ENCODE measurements at regions not wholly inside any gene's neighbourhood (a gene's known extent, or its start where the extent isn't known, plus 50 kb on each side); places are given as distances from the start of the nearest gene placed in this dataset.

DNA sequence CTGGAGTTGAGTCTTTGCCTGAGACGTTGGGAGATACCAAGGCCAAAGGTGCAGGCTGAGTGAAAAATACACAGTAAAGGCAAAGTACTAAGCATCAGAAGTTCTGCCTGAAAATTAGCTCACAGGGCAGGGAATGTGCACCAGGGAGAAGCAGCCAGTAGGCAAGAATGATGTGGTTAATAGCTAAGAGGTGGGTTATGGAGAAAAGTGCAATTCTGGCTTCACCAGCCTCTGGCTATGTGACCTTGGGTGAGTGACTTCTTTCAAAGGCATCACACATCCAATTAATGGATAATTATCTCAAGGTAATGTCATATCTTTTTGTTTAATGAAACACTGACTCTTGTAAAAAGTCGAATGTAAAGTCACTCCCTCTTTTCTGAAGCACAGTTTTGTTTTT, 230.7 kb upstream of the FGGY start:
- DNase-seq, result no peak

DNA sequence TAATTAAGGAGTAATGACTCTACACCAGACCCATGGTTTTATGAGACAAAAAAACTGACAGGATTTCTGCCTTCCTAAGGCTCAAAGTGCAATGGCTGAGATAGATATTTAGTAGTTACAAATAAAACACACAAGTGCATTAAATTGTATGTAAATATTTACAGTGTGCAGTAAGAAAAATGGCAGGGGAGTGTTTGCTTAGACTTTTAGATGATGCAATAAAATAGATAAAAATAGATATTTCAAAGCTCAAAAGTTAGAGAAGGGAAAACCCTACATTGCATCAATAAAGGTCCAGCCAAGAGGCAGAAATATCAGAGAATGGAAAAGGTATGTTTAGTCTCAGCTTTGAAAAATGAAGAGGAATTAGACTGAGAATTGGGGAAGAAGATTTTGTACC, 226.3 kb upstream of the FGGY start:
- no peak for DNase-seq

DNA sequence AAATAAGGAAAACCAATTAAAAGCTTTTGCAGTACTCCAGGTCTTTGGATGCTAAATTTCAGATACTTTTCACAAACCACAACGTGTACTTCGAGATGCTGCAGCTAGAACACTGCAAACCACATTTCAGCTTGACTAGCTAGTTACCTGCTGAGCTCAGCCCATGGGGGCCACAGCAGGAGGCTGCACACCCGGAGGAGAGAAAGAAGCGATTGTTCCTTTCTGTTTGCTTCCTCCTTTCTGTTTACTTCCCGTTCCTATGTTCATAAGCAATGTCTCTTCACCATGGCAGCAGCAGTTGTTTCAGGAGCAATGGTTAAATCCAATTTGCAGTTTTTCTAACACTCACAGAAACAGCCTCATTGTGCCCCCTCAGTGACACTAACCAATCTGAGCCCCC, 225.6 kb upstream of the FGGY start:
- no peak for DNase-seq

DNA sequence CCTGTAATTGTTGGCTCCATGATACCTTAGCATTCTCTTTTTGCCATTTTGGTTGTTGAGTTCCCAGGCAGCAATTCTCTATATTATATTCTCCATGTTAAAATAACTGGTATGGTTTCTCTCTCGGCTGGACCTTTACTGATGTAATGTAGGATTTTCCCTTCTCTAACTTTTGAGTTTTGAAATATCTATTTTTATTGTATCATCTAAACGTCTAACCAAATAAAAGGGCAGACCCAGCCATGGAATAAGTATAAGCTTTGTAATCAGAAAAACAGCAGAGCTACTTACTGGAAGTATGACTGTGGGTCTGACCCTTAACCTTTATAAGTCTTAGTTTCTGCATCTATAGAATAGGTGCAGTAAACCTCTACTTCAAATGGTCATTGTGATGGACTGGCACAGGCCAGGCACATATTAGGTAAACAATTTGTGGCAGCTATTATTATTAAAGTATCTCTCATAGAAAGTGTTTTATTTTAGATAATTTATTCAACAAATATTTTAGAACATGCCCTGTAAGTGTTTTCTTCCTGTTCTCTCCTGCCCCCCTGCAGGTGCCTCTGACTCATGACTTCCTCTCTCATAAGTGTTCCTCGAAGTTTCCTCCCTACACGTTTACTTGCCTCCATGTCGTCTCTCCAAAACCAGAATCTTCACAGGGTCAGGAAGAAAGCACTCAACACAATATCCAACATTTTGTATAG, 224.9 kb upstream of the FGGY start:
- DNase-seq, result no peak

DNA sequence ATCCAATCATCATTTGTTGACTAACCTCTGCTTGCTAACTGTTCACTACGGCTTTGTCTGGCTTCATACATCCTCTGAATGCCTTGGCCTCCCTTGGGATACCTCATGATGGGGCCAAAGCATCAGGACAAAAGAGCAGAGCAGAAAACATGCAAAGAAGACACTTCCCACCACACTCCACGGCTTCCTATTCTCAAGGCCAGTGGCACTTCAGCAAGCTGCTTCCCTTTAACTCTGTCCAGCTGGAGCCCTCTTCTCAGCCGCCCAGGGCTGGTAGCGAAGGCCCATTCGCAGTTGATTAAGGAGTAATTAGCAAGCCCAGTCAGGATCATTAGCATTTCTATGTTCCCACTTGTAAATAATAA, 224.3 kb upstream of the FGGY start:
- no peak for DNase-seq

DNA sequence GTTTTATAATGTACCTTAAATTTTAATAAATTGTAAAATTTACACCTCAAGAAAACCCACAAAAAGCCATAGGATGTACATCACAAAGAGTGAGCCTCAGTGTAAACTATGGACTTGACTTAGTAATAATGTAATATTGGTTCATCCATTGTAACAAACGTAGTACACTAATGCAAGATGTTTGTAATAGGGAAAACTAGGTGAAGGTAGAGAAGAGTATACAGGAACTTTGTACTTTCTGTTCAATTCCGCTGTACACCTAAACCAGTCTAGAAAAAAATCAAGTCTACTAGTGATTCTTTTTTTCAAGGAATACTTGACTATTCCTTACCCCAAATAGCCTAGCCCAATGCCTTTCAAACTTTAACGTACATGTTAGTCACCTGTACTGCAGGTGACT, 222.3 kb upstream of the FGGY start:
- no peak for DNase-seq

DNA sequence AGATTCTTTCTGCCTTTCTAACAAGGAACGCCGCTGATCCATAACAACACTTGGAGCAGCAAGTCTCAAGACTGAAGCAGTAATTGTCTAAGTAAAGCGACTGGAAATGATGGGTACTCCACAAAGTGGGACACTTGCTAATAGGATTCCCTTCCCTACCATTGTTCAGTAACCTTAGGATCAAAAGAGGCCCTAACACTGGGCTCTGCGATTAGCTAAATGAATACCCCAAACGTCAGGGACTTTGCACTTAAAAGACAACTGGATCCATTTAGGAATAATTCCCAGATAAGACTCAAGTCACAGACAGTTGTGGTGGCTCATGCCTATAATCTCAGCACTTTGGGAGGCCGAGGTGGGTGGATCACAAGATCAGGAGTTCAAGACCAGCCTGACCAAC, 221.9 kb upstream of the FGGY start:
- no peak for DNase-seq

DNA sequence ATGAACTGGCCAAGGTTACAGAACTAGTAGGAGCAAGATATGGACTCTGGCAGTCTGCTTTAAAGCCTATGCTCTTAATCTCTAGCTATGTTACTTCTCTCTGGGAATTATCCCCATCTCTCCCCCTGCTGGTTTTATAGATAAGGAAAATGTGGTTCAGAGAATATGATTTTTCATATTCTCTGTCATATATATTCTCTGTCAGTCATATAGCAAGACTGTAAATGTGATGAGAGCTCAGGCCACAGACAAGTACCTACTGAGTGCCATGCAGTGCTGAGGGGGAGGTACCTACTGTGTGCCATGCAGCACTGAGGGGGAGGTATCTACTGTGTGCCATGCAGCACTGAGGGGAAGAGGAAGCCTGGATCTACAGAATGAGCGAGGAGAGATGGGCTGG, 220.3 kb upstream of the FGGY start:
- DNase-seq, result no peak

DNA sequence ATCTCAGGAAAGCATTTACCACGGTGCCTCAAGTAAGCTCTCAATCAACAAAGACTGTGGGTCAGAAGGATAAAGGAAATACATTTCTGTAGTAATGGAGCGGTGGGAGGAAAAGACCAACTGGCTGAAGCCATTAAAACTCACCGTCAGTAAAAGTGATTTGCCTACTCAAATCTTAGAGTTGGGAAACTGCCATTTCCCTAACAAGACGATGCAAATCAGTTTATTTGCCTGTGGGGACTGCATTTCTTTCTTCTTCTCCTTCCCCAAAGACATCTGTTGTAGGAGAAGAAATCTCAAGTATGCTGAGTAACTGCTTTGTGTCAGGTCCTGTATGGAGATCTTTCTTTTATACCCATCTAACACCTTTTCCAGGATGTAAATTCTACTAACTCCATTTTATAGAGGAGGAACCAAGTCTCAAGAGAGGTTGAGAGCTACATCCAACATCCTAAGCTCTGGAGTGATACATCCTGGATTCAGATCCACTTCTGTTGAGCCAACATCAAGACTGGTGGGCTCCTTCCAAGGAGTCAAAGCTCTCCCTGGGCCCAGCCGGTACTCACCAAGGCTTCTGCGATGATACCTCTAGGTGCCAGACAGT, 219.3 kb upstream of the FGGY start:
- no peak for DNase-seq

DNA sequence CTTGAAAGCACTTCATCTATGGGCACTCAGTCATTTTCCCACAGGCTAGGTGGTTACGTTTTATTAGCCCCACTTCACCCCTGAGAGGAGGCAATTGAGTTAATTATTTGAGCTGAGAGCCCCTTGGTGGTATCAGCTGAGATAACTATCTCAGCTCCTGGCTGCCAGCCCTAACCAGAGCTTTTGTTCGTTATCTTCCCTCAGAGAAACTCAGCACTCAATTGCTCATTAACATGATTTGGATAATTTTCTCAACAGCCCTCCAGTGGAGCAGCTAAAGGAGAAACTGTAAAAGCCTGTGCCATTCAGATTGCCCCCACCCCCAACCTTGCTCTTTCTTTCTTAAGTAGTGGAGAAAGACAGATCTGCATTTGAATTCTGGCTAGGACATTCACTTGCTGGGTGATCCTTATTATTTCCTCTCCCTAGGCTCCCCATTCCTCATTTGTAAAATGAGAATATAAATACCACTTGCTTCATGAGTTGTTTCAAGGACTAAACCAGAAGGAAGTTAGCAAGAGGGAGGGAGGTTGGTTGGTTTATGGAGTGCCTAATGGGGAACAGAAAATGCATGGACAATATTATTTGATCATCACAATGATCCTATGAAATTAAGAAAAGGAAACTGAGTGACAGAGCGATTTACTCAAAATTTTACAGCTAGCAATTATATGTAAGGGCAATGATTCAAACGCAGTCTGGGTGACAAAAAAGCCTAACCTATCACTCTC, 218.7 kb upstream of the FGGY start:
- no peak for DNase-seq

DNA sequence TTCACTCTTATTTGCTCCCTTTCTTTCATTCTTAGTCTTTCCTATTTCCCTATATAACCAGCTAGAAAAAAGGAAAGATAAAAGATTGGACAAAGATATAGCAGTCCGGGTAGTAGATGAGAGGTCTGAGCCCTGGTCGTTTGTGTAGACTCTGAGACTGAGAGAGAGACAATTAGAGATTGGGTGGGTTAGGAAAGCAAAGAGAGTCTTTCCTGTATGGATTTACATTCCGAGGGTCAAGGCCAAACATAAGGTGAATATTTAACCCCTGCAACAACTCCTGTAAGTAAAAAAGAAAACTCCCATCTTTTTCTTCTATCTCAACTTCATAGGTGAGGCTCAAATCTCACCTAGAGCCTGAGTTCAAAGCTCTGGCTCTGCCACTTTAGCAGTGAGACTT, 218.0 kb upstream of the FGGY start:
- no peak for DNase-seq

DNA sequence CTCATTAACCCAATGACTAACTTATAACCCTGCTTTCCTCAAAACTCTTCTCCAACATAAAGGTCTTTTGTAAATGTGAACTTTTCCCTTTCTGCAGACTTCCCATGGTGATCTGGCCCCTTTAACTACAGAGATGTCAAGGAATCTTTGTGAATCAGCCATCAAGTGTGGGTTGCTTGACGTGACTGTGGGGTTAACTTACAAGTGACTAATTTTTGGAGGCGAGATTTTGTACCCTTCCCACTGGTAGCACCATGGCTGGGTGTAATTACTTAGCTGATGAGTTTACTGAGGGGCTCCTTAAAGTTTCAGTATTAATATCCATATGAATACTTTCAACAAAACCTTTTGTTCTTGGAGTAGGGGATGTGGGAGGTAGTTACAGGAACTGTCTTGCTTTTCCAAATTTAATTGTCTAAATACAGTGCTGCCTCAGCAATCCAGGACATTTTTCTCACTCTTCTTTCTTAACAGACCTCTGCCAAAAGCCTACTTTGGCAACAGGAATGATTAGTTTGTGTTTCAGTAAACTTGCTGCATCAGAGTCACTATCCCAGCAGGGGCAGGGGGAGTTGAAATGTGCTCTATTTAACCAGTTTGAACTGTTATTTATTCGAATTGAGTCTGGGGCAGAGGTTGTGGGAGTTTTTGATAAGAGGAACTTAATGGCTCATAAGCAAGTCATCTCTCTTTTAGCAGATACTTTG, 217.3 kb upstream of the FGGY start:
- DNase-seq, result no peak

DNA sequence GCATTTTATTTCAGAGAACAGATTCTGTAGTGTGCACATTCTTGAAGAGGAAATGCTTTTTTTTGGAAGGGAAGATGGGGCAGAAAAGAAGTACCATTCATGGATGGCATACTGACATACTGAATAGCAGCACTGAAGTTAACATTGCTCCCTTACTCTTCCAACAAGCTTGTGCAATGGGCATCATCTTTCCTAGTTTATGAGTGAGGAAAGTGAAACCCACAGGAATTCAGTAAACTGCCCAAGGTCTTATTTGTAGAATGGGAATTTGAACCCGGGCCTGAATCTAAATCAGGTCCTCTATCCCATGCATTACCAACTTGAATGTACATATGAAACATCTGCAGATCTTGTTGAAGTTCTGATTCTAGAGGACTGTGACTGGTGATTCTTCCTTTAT, 215.7 kb upstream of the FGGY start:
- DNase-seq, result no peak

DNA sequence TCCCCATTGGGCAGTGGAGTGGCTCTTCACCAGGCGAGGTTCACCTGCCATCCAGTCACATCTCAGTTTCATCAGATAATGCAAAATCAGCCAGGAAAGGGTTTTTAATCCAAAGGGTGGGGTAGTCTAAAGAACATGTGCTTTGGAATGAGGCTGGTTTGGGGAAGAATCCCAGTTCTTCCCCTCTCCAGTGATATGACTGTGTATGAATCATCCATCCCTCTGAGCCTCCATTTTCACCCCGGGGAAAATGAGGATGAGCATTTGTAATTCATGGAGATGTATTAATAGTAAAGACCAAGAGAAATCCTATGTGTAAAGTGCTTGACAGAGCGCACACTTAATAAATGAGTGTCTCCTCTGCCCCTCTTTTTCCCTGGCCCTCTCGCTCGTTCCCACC, 215.1 kb upstream of the FGGY start:
- DNase-seq, result no peak

DNA sequence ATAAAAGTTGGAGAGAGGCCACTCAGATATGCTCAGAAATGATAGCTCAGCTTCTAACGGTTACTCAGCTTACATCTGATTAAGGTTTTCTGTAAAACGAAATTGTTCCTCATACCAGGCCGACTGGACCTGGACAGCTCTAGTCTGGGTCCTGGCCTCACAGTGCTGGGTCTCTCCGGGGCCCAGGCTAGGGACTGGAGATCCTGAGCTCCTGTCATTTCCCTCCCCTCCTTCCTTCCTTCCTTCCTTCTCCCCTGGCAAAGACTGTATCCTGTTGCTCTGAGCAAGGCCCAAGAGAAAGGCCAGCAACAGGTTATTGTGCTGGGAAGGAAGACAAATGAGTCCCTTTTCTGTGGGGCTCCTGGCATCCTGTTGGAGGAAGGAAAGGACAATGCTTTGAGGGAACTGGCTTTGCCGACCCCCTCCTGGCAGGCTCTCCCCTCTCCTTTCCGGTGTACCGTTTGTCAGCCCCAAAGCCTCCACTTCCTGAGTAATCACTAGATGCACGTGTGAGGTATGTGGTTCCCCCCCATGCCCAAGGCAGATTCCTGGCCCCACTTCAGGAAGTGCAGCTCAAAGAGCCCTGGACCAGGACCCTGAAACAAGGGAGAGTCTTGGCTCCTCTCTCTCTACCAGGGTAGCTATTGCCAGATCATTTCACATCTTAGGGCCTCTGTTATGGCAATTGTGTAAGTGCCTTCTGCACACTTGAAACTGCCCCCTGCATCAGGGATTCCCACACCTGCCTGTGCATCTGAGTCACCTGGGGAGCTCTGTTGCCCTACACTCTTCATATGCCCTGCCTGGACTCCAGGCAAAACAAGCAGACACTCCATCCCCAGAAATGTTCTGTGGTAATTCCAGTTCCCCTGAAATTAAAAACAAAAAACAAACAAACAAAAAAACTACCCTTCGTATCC, 212.7 kb upstream of the FGGY start:
- DNase-seq, result no peak

DNA sequence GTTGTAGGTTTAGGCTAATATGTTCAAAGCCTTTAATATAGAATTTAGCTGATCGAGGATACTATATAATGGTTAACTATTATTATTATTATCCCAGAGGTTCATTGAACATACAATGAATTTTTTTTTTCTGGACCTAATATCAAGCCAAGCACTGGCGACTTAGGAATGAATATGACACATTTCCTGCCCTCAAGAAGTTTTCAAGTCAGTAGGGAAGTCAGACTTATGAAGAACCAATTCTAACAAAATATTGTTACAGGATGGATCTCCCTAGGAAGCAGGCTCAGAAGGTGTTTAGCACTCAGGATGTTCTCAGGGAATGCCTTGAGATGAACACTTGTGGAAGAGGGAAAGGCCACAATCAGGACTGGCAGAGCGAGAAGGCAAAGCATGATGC, 211.8 kb upstream of the FGGY start:
- DNase-seq, result no peak

DNA sequence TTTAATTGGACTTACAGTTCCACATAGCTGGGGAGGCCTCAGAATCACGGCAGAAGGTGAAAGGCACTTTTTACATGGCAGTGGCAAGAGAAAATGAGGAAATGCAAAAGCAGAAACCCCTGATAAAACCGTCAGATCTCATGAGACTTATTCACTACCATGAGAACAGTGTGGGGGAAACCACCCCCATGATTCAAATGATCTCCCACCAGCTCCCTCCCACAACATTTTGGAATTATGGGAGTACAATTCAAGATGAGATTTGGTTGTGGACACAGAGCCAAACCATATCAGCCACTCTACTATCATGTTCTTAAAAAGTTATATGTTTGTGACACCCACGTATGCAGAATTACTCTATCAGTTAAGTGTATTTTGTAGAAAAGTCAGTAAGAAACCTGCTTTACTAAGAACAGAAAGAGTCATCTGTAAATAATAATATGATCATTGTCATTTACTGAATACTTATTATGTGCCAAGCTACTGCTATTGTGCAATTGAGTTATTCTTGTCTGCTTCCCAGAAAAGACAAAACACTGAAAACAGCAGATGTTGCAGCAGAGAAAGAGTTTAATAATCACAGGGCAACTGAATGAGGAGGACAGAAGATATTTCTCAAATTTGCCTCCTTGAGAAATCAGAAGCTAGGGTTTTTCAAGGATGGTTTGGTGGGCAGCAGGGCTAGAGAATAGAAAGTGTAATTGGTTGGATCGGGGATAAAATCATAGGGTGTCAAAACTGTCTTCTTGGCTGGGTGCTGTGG, 207.7 kb upstream of the FGGY start:
- DNase-seq, result no peak

DNA sequence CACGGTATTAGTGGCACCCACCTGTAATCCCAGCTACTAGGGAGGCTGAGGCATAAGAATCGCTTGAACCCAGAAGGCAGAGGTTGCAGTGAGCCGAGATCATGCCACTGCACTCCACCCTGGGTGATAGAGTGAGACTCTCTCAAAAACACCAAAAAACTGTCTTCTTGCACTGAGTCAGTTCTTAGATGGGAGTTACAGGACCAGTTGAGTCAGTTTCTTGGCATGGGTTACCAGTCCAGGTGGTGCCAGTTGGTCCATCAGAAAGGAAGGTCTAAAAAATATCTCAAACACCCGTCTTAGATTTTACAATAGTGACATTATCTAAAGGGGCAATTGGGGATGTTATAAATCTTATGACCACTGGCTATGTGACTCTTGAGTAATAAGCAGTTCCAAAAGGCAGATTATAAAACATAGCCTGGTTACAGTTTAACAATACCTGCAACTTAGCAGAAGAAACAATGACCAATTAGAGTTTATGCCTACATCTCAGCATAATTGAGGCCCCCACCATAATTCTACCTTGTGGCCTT, 206.9 kb upstream of the FGGY start:
- no peak for DNase-seq

DNA sequence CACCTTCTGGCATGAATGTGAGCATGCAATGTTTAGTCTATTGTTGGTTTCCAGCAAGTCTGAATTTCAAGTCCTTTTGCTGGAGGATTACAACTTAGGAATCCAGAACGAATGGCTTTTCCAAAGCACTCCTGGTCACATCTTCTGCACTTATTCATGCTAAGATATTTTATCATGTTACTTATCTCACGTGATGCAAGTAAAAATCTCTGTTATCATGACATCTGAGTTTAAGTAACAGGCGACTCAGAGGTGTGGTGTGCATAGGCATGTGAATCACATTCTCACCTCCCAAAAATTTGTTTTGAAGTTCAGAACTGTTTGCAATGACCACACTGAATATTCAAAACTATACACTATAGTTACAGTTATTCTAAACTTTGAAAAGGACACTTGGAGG, 204.8 kb upstream of the FGGY start:
- DNase-seq, result no peak

DNA sequence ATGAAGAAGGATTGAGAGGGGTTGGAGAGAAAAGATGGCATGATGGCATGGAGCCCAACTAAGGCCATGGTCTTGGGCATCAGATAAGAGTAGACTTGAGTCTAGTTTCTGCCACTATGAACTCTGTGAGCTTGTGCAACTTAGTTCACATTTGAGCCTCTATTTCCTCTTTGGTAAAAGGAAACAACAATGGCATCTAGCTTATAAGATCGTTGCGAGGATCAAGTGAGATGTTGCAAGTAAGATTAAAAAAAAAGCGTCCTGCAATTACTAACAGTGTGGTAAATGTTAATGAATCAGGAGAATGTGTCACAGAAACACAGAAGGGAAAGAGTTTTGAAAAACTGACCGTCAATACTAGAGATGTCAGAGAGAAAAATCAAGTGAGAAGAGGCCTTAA, 202.9 kb upstream of the FGGY start:
- DNase-seq, result no peak

DNA sequence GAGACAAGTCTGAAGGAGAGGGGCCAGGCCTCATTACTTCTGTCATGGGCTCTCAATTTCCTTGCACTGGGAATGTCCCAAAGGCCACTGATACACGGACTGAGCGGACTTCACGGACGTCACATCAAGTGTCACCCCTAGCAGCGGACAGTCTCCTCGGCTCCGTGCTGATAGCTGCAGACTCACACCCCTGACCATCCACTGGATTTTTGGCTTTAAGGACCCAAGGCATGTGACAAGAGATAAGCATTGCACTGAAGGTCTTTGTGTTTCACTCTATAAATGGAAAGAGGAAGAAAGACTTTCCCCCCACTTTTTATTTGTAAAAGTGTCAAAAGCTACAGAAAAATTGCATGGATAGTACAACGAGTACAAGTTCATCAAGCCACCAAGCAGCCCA, 200.4 kb upstream of the FGGY start:
- DNase-seq, result no peak

DNA sequence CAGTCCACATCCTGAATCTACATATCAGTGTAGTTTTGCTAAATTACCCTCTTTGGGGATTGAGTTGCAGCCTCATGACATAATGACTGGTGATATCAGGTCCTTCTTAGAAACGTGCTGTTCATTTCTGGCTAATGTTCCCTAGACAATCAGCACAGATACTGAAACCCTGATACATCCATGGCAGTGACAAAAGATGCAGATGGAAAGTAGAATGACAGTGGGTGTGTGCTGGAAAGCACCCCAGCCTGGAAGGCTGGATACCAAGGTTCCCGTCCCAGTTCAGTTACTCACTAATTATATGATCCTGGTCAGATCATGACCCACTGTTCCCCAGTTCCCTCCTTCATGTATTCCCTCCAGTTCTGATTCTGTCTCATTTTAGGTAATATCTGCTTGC, 198.2 kb upstream of the FGGY start:
- no peak for DNase-seq

Data from GF-D8 (cell line).